HPDE6-E6E7 (cell line): ENCODE measurements at regions not wholly inside any gene's neighbourhood (a gene's known extent, or its start where the extent isn't known, plus 50 kb on each side); places are given as distances from the start of the nearest gene placed in this dataset.
"Not testable (repeated sequence)": the region's sequence is repeated elsewhere in the genome, so short reads cannot be mapped to it uniquely, and the experiment has no call there.

Source experiments
- DNase-seq: peaks from one replicate; pipeline ENCODE4 v3.0.0; 2011; ENCODE audit warnings: missing footprints; ENCODE audit errors: extremely low spot score

DNA sequence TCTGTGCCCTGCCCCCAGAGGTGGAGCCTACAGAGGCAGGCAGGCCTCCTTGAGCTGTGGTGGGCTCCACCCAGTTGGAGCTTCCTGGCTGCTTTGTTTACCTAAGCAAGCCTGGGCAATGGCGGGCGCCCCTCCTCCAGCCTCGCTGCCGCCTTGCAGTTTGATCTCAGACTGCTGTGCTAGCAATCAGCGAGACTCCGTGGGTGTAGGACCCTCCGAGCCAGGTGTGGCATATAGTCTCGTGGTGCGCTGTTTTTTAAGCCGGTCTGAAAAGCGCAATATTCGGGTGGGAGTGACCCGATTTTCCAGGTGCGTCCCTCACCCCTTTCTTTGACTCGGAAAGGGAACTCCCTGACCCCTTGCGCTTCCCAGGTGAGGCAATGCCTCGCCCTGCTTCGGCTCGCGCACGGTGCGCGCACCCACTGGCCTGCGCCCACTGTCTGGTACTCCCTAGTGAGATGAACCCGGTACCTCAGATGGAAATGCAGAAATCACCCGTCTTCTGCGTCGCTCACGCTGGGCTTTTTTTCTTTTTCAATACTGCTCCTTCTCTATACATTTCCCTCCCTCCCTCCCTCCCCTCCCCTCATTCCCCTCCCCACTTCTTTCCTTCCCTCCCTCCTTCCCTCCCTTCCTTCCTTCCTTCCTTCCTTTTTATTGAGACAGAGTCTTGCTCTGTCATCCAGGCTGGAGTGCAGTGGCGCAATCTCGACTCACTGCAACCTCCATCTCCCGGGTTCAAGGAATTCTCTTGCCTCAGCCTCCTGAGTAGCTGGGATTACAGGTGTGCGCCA is 197.1 kb upstream of the TBL1XR1 start:
- not testable (repeated sequence) for DNase-seq

GRCh38 chr3:177396733-177397132 is 199.5 kb upstream of the TBL1XR1 start:
- DNase-seq = no peak

- DNase-seq = no peak
These were observed 204.1 kb upstream of the TBL1XR1 start for GRCh38 chr3:177401375-177401774.

GRCh38 chr3:177402533-177402932 is 205.3 kb upstream of the TBL1XR1 start:
- no peak for DNase-seq

DNA sequence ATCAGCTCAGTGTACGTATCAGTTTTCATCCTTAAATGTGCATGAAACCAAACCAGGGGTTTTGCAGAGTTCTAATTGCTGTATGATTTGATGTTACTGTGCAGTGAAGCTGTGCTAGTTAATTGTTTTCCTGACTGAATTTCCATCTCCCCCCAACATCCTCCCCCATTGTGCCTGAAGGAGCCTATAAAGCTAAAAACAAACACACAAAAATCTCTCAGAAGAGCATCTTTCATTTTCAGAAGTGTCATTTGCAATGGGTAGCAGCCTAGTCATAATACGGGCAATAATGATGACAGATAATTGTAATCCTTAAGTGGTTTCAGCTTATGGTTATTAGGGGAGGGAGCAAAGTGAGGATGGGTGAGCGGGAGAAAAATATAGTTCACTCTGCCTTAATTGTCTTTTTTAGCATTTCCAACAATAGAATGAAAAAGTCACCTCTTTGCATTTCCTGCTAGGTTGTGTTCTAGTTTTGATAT is 207.9 kb upstream of the TBL1XR1 start:
- DNase-seq = no peak

DNA sequence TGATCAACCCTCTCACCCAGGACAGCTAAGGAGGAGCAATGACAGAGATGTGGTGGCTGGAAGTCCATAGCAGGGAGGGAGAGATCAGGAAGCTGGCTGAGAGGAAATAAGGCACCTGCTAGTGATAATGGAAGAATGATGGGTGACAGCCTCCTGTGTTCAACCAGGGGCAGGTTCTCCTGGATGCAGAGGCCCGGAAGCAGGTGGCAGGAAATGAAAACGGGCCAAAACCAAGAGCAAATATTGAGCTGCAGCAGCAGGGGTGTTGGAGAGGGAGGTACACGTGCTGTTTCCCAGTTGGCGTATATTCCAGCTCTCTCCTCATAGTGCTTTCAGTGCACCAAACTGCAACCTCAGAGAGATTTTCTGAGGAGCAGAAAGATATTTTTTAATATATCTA is 213.4 kb upstream of the TBL1XR1 start:
- no peak for DNase-seq

- no peak for DNase-seq
These were observed 213.9 kb upstream of the TBL1XR1 start for GRCh38 chr3:177411201-177411600.

- DNase-seq = not testable (repeated sequence)
These were observed 215.4 kb upstream of the TBL1XR1 start for GRCh38 chr3:177412677-177413170.

GRCh38 chr3:177414093-177414492 is 216.8 kb upstream of the TBL1XR1 start:
- DNase-seq = no peak

DNA sequence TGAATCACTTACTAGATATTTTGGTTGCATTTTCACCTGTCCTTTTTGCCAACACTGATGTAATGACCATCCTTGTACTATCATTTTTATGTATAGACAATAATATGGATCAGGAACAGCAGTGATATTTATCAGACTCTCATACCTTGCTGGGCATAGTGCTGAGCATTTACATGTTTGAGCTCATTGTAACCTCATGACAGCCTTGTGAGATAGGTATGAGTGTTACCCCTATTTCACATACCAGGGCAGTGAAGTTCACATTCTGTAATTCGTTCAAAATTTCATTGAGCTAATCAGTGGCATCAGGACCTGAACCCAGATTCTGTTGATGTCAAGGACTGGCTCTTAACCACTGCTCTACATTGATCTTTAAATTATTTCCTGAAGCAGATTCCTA is 221.5 kb upstream of the TBL1XR1 start:
- no peak for DNase-seq

DNA sequence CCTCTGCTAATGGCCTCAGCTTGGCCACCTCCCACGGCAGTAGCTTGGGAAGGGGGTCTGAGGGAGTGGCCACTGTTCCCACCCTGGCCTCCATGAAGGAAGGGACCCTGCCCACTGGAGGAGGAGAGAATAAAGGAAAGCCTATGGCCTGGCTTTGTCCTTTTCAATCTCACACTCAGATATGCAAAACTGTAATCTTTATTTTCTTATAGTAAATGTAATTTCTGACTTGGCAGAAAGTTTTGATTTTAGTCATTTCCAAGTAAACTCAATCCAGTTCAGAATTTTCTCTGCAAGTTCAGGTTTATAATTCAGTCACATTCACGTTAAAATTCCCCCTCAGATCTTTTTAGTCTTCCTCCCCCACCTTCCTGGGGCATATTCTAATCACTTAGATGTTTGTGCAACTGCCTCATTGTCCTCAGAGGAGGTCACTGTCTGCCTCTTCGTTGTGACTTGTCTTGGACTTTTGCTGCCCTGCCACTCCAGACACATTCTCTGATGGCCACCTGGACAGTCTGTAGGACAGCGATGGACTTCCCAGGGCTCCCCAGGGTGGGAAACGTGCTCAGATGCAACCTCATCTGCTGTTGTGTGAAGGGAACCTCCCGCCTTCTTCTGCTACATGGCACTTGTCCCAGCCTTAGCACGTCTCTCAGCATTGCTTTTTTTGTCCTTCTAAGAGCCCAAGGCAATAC is 222.8 kb upstream of the TBL1XR1 start:
- no peak for DNase-seq

DNA sequence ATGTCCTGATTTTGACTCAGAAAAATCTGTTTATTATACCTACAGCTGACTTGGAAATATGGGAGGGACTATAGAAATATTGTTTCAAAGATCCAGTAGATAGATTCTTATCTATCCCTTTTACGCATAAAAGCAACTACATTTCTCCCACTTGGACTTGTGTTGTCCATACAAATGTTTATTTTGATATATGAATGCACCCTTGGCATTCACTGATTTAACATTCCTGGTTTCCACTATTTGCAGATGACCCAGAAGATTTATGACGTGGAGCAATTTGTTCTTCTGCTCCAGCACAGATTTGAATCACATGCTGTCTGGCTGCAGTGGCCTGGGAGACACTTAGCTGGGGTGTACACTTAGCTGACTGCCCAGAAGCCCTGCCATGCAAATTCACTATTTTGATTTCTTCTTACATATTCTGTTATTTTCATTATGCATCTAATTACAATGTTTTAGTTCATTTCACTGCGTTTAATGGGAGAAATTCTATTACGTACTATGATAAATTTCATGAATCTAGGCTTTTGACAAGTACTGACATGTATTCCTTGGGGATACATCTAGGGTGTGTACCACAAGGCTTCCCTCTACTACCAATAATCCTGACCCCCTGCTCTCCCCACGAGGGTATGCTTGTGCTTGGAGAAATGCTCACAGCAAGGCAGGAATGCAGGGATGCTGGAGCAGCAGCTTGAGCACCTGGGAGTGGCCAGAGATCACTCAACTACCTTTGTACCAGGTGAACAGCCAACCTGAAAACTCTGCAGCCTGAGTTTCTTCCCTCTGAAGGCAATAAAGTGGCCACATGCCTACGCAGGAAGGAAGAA is 223.6 kb upstream of the TBL1XR1 start:
- DNase-seq = no peak

DNA sequence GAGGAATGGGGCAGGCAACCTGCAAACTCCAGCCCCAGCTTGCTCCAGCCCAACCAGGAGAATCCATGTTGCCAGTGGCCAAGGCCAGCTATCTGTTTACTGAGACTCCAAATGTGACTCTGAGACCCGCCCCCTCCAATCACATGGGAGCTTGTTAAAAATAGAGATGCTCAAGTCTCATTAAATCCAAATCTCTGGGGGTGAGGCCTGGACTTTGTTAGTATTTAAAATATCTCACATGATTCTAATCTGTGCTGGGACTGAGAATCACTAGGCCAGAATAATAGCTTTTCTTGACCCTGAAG is 224.2 kb upstream of the TBL1XR1 start:
- DNase-seq = no peak

GRCh38 chr3:177424521-177424920 is 227.2 kb upstream of the TBL1XR1 start:
- no peak for DNase-seq

GRCh38 chr3:177425042-177425441 is 227.8 kb upstream of the TBL1XR1 start:
- DNase-seq = no peak

DNA sequence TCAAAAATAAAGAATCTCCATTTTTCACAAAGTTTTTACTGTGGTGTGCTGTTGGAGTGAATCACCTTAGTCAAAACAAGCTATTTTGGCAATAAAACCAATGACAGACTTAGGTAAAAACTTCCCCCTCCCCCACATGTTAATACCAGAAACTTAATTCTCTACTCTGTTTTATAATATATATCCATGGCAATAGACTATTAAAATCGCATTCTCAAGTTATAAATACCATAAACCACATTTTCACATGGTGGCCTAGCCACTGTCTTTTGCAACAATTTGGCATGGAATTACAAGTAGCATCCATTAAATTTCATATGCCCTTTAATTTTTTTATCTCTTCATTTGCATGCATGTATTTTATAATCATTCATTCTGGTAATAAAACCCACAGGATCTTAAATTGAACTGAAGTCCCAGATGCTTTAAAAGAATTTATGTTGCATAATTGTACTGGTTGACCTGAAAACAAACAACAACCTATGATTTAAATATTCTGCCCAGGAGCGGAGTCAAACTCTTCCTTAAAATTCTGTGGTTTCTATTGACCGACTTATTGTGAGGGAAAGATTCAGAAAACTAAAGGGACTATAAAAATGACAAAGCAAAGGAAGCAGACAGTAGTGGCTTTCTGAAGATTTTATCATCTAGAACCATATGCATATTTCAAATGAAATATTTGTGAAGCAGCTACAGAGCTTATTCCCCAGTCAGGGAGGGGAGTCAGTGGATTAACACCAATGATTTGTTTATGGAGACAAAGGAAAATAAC is 229.0 kb upstream of the TBL1XR1 start:
- DNase-seq = no peak

GRCh38 chr3:177426878-177427495 is 229.7 kb upstream of the TBL1XR1 start:
- no peak for DNase-seq

- DNase-seq = no peak
These were observed 230.3 kb upstream of the TBL1XR1 start for GRCh38 chr3:177427540-177427939.

GRCh38 chr3:177429079-177429478 is 231.8 kb upstream of the TBL1XR1 start:
- no peak for DNase-seq

DNA sequence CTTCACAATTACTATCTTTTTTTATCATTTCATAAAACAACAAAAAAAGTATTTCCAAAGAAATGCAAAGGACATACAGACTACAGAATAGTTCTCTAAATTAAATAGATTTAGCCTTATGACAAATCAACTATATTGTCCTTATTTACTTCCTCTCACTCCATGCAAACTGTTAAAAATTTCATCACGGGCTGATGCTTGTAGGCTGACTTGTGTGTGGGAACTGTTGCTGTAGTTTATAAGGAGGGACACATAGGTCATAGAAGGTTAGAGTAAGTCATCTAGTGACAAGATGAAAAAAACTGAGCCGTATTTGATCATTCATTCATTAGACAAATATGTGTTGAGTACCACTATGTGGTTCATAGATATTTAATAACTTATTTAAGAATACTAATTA is 232.5 kb upstream of the TBL1XR1 start:
- DNase-seq = no peak

- no peak for DNase-seq
These were observed 233.4 kb upstream of the TBL1XR1 start for GRCh38 chr3:177430653-177431052.
